ENCODE measurements at regions not wholly inside any gene's neighbourhood (a gene's known extent, or its start where the extent isn't known, plus 50 kb on each side); places are given as distances from the start of the nearest gene placed in this dataset.

GRCh38 chr3:18224426-18224825, 200.7 kb downstream of the SATB1 start:
- TF ChIP-seq CTCF (IDR thresholded peaks at IDR 0.05) (no peak), POLR2AphosphoS5 (IDR thresholded peaks at IDR 0.05; ENCODE audit: low read depth, low read length) (no peak), NFIC (IDR thresholded peaks at IDR 0.05; ENCODE audit: borderline replicate concordance) (no peak), SIN3A (IDR thresholded peaks at IDR 0.05; ENCODE audit: borderline replicate concordance, low read depth, low read length) (no peak), MAX (IDR thresholded peaks at IDR 0.05; ENCODE audit: low read depth) (no peak), SMC3 (IDR thresholded peaks at IDR 0.05; ENCODE audit: low read depth, low read length) (no peak), MXI1 (IDR thresholded peaks at IDR 0.05; ENCODE audit: low read depth, low read length) (no peak), IRF3 (IDR thresholded peaks at IDR 0.05; ENCODE audit: low read depth, low read length) (no peak), JUND (IDR thresholded peaks at IDR 0.05) (no peak), TEAD4 (IDR thresholded peaks at IDR 0.05; ENCODE audit: borderline replicate concordance, insufficient read depth) (no peak), EZH2phosphoT487 (IDR thresholded peaks at IDR 0.05; ENCODE audit: borderline replicate concordance, low read depth) (no peak)

Measured in SK-N-SH (cell line).